GM18868 (cell line): ENCODE measurements at regions not wholly inside any gene's neighbourhood (a gene's known extent, or its start where the extent isn't known, plus 50 kb on each side); places are given as distances from the start of the nearest gene placed in this dataset.

Experiments
- ATAC-seq: cut with Tn5 transposase; IDR thresholded peaks from one replicate; pipeline ENCODE4 v1.9.1; 2021; ENCODE audit warnings: mild to moderate bottlenecking, moderate library complexity; ENCODE audit not compliant: unreplicated experiment

DNA sequence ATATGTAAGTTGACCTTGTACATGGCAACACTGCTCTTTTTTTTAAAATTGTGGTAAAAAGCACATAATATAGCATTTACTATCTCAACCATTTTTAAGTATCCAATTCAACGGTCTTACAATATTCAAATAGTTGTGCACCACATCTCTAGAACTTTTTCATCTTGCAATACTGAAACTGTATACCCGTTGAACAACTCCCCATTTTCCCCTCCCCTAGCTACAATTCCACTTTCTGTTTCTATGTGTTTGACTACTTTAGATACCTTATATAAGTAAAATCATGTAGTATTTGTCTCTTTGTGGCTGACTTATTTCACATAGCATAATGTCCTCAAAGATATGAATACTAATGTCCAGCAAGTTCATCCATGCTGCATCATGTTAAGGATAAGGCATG, 452.1 kb downstream of the TXNL1 start:
- no peak for ATAC-seq

- no peak for ATAC-seq
Observed at GRCh38 chr18:56185126-56185525, 453.3 kb downstream of the TXNL1 start.

DNA sequence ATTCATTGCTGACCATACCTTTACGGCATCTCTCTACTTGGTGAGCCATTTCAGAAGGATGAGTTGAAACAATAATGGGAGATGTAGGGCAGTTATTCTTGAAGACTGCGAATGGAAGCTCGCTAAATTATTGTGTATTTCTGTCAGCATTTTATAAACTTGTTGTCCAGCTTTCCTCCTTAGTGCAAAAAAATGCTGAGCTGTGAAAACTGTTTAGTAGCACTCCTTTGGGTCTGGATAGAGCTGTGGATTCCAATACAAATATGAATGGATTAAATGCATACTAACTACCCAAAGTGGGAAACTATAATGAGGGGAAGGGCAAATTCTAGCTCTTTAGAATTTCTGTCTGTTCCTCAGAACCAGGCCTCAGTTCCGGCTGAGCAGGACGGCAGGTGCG, 461.6 kb downstream of the TXNL1 start:
- no peak for ATAC-seq

DNA sequence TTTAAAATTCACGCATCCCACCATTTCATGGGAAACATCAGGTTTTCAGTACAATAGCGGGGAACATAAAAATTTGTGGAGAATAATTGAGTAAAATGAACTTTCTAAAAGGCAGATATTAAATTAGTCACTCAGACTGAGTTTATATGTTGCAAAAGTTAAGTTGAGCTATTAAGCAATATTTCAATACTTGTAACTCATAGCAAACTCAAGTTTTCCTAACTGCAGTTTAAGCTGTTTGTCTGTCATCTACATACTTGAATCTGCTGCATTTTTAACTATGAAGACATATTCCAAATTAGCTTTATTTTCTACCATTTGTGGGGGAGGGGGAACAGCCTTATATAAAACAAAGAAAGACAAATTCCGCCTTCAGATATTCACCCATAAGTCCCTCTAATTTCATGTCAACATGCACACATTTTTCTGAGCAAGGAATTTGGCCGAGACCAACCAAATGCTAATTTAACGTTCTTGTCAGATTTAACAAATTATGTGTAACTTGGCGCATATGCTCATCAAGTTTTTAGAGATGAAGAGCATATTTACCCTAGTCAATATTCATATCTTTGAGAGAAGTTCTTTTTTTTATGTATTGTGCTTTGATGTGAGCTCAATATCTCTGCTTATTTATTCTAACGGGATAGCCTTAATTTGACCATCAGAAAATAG, 462.9 kb downstream of the TXNL1 start:
- no peak for ATAC-seq

- no peak for ATAC-seq
Observed at GRCh38 chr18:56173542-56174220, 464.7 kb downstream of the TXNL1 start.

DNA sequence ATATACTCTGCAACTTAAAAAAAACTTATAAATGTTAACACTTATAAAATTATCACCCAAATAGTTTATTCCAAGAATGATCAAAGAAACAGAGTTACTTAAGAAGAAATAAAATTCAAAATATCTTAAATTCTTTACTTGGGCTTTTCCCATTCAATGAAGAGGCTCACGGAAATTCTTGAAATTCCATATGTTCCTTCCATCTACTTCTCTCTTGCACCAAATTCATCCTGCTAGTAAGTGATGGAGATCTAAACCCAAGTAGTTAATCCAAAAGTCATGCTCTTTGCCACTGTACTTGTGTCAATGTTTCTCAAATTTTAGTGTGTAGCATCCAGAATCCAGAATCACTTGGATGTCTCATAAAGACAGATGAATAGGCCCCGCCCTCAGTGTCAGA, 465.9 kb downstream of the TXNL1 start:
- no peak for ATAC-seq

DNA sequence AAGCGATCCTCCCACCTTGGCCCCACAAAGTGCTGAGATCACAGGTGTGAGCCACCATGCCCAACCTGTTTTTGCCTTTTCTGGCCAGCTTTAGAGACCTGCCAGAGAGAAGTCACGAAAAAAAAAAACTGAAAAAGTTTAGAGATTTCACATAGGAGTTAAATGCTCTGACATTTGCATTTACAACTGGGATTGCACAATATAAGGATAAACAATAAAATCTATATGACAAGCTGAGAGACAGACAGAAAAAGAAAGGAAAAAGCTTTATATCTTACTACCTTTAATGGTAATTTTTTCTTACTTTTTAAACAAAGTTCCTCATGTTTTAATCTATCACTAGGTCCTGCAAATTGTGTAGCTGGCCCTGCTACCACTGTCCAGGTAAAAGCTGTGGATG, 466.5 kb downstream of the TXNL1 start:
- ATAC-seq = no peak

- no peak for ATAC-seq
Observed at GRCh38 chr18:56168049-56168781, 470.2 kb downstream of the TXNL1 start.

- no peak for ATAC-seq
Observed at GRCh38 chr18:56167366-56167765, 471.0 kb downstream of the TXNL1 start.

DNA sequence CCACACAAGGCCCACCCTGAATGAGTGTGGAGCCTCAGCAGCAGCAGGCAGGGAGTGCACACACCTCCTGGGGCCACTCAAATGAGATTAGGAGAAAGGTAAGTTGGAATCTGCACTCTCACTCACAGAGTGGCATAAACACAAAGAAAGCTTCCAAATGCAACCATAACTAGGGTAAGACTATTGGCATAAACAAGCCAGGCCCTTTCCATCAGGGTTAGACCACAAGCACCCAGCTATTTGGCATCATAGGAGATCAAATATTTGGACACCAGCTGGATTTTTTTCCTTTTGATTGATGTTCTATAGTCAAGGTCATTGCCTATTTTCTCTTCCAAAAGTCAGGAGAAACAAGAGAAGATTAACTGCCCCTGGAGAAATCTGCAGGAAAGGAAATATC, 471.5 kb downstream of the TXNL1 start:
- ATAC-seq = no peak

- no peak for ATAC-seq
Observed at GRCh38 chr18:56165601-56166355, 472.6 kb downstream of the TXNL1 start.

DNA sequence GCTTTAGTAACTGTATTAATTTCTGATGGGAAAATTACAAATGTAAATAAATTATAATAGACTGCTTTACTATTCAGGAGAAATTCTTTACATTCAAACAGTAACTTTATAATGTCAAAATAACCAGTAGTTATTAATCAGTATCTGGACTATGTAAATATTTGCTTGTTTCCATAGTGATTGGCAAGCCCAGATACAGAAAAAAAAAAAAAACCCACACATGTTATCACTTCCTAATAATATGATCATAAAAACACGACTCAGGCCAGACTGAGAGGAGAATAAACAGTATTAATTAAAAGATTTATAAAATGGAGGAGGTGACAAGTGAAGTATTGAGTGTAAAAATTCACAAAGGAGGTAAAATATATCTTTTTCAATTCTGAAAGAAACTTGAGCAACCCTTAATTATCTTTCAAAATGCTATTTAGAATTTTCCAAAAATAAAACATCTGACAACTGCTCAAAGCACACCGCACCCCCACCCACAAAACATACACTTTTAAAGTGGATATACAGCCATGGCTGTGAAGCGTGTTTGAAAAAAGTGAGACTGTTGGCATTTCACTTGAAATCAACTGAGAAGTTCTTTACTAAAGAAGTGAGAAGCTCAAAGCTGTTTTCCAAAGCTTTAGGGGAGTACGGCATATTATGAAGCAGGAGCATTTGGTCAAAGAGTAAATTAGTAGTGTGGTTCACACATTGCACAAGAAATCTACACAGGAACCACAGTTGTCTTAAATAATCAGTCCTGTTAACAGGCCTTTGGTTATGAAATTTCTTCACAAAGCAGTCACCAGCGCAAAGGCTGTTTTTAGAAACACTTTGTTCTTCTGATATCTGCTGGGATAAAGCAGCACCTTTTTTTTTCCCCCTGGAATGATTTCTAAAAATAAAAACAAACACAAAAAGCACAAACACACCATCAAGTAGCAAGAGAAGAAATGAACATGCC, 475.8 kb downstream of the TXNL1 start:
- ATAC-seq = no peak

GRCh38 chr18:56161566-56162260, 476.7 kb downstream of the TXNL1 start:
- ATAC-seq = no peak

DNA sequence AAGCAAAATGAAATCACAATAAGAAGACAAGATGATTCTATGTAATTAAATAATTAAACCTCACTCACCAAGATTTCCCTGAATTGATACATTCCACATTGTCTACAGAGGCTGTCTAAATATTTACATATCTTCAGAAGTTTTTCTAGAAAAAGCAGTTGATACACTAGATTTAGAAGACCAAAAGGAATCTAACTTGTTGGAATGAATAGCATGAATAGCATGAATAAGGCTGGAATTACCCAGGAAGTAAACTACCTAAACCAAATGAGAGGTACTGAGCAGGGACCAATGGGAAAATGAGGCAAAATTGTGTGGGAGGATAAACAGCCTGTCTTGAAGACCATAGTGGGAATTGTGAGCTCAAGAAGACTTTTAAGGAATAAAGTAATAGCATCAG, 479.7 kb downstream of the TXNL1 start:
- ATAC-seq = no peak

DNA sequence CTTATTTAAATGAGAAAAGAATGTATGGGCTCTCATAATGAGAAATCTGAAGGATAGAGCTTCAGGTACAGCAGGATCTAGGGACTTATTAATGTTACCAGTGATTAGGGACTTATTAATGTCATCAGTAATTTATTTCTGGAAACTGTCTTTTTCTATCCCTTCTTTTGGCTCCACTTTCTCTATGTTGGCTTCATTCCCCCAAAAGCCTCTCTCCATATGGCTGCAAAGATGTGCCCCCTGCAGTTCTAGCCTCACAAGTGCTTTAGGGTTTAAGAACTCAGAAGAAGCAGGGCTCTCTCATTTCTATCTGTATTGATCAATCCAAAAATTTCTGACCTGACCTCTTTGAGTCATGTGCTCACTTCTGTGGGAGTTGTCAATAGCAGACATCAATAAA, 480.9 kb downstream of the TXNL1 start:
- ATAC-seq = no peak

DNA sequence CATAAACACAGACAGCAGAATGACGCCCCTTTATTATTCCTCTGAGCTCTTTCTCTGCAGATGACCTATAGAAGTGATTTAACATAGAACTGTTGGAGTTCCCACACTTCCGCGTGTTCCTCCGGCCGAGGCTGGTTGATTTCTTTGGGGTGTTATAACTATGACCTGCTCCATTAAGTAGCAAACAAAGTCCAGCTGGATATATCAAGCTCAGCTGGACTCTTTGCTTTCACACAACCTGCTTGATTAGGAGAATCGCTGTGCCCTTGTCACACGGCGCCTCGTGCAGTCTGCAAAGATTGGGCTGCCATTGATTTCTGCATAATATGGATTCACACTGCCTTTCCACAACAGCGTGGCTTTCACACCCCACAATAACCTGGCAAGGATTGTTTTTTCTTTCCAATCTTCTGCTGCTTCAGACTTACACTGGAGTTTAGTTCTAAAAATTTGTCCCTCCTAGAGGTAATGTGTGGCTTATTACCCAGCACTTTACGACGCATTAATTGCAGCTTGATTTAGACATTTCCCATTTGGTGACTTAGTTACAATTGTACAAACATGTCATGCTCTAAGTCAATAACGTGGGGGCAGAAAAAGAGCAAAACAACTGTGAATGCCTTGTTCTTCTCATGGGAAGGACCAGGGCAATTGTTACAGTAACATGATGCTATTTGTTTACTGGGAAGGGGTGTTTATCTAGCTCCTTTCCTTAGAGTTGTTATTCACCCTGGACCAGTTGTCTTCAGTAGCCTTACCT, 485.7 kb downstream of the TXNL1 start:
- ATAC-seq = no peak

DNA sequence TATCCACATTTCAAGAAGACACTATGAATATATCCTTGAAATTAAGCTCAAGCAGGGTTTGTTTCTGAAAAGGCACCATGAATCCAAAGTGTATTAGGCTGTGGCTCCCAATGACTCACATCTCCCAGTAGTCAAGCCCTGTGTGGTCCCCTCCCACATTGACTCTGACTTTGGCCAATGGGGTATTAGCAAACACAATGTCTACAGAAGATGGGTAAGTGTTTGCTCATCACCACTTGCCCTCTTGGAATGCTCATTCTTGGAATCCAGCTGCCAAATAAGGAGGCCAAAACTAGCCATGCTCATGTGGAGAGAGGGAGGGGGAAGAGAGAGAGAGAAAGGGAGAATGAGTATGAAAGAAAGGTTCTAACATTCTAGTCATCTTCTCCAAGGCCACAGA, 490.0 kb downstream of the TXNL1 start:
- no peak for ATAC-seq

DNA sequence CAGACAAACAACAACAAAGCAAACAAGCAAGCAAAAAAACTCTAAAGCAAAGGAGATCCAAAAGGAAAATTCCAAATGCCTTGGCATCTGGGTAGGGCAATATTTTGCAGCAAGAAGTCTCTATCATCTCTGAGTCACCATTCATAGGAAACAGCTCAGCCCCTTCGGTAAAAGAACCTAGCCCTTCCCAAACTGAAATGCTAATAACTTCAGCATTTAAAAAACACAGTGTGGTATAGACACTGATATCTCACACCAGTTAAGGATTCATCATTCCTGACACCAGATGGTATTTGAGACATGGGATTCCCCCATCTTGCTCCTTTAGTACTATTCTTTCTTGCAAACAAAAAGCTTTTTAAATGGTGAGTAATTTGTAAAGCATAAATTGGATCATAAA, 491.8 kb downstream of the TXNL1 start:
- no peak for ATAC-seq

GRCh38 chr18:56142001-56142400, 496.4 kb downstream of the TXNL1 start:
- no peak for ATAC-seq
